ENCODE measurements at regions not wholly inside any gene's neighbourhood (a gene's known extent, or its start where the extent isn't known, plus 50 kb on each side); places are given as distances from the start of the nearest gene placed in this dataset.

DNA sequence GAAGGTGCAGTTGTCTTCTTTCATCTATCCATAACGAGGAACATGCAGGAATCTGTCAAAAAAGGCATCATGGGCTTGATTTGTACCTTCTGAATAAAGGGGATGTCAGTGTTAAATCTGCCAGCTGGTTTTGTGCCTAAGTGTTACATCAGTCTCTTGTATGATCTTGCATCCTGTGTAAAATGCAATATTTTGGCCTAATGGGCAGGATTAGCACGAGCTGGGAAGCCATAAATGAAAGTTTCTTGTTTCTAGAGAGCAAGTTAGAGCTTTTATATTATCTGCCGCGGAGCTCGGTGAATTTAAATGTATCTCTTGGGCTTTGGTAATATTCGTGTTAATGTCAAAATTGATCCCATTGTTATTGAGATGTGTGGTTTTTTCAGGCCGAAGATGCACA, 526.1 kb upstream of the WWC1 start:
- TF ChIP-seq, protein P1, sequence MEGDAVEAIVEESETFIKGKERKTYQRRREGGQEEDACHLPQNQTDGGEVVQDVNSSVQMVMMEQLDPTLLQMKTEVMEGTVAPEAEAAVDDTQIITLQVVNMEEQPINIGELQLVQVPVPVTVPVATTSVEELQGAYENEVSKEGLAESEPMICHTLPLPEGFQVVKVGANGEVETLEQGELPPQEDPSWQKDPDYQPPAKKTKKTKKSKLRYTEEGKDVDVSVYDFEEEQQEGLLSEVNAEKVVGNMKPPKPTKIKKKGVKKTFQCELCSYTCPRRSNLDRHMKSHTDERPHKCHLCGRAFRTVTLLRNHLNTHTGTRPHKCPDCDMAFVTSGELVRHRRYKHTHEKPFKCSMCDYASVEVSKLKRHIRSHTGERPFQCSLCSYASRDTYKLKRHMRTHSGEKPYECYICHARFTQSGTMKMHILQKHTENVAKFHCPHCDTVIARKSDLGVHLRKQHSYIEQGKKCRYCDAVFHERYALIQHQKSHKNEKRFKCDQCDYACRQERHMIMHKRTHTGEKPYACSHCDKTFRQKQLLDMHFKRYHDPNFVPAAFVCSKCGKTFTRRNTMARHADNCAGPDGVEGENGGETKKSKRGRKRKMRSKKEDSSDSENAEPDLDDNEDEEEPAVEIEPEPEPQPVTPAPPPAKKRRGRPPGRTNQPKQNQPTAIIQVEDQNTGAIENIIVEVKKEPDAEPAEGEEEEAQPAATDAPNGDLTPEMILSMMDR (IDR thresholded peaks at IDR 0.05), result no peak
- TF ChIP-seq ZFX (IDR thresholded peaks at IDR 0.05; ENCODE audit: borderline replicate concordance), result no peak
